HG02870 (cell line): ENCODE measurements at regions not wholly inside any gene's neighbourhood (a gene's known extent, or its start where the extent isn't known, plus 50 kb on each side); places are given as distances from the start of the nearest gene placed in this dataset.
"Not testable (repeated sequence)": the region's sequence is repeated elsewhere in the genome, so short reads cannot be mapped to it uniquely, and the experiment has no call there.

Experiments
- ATAC-seq: cut with Tn5 transposase; IDR thresholded peaks from one replicate; pipeline ENCODE4 v1.9.1; 2021; ENCODE audit warnings: mild to moderate bottlenecking, moderate library complexity; ENCODE audit not compliant: unreplicated experiment

GRCh38 chr2:56952871-56953270 lies 769.1 kb downstream of the CCDC85A start:
- ATAC-seq = no peak

- ATAC-seq = no peak
These were observed 776.8 kb downstream of the CCDC85A start for GRCh38 chr2:56960581-56960980.

DNA sequence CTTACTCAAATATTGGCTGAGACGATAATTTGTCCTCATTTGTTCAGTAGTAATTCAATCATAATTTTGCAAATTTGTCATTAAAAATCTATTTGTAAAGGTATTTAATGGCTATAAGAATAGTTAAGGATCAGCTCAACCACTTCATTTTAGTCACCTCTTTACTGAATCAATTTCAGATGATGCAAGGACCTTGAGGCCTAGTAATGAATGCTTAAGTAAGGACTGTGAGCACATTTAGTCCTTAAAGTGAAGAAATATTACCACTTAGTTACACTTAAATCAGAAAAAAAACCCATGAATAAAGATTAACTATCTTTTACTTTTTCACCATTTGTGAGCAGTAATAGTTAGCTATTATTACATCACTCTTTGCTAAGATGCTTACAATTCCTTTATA lies 778.9 kb downstream of the CCDC85A start:
- ATAC-seq = no peak

- no peak for ATAC-seq
These were observed 785.7 kb downstream of the CCDC85A start for GRCh38 chr2:56969513-56969912.

DNA sequence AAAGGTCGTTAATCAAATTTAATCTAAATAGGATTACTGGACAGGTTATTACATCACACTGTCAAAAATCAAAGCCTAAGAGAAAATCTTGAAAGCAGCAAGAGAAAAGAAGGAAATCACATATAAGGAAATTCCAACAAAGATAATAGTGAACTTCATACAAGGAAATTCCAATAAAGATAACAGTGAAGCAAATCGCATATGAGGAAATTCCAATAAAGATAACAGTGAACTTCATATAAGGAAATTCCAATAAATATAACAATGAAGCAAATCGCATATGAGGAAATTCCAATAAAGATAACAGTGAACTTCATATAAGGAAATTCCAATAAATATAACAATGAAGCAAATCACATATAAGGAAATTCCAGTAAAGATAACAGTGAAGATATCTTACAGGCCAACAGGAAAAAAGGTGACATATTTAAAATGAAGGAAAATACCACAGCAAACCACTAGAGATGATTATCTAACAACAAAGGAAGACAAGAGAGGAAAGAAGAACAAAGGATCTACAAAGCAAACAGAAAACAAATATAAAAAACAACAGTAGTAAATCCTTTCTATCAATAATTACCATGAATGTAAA lies 787.7 kb downstream of the CCDC85A start:
- no peak for ATAC-seq

- no peak for ATAC-seq
These were observed 797.8 kb downstream of the CCDC85A start for GRCh38 chr2:56981554-56981953.

DNA sequence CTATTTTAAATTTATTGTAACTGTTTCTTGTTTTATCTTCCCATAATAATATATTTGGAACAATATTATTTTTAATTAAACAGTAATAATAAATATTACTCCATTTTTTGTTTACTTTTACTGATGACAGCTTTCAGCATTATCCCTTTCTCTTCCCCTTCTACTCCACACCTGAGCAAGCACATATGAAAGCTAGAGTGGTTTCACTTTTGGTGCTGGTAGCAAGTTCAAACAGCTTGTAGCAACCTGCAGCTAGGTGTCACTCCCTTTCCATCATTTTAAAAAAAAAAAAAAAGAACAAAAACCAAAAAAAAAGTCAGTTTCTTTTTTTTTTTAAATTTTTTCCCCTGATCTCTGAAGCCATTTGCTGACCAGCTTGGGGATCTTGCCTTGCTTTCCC lies 801.8 kb downstream of the CCDC85A start:
- ATAC-seq = peak; percentile 62

- no peak for ATAC-seq
These were observed 838.7 kb downstream of the CCDC85A start for GRCh38 chr2:57022496-57022895.

DNA sequence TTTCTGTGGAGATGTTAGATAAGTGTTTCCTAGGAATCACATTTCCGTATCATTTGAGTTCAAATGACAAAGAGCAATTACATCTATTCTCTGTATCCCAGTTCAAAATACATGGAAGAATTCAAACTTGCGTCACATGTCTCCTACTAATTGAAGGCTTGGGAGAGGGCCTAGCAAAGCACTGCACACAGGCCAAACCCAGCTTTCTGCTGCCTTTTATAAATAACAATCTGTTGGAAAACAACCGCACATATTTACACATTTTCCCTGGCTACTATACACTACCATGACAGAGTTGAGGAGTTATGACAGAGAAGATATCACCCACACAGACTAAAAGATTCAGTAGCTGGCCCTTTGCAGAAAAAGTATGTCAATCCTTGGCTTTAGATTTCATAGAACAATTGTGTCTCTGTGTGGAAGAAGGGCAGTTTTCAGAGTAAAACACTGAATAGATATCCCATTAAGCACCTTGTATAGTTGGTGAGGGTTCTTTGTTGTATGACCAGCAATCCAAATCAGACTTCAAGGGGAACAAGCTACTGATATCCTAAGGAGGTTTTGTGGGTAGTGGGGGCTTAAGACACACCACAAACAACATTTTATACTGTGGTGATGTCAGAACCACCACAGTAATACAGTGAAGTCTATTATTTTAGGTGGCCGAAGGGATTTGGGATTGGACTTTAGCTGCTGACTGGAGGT lies 861.3 kb downstream of the CCDC85A start:
- ATAC-seq = no peak

DNA sequence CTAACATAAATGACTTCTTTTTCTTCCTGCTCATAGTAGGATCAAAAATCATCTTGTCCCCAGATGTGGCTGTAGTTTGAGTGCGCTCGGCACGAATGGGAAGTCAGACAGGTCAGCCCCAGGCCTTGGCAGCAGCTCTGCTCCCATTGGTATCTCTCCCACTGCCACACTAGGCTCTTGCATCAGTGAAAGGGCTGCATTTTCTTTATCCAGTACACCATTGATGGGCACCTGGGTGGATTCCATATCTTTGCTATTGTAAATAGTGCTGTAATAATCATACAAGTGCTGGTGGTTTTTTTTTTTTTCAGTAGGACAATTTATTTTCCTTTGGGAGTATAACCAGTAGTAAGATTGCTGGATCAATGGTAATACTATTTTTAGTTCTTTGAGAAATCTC lies 865.5 kb downstream of the CCDC85A start:
- no peak for ATAC-seq

DNA sequence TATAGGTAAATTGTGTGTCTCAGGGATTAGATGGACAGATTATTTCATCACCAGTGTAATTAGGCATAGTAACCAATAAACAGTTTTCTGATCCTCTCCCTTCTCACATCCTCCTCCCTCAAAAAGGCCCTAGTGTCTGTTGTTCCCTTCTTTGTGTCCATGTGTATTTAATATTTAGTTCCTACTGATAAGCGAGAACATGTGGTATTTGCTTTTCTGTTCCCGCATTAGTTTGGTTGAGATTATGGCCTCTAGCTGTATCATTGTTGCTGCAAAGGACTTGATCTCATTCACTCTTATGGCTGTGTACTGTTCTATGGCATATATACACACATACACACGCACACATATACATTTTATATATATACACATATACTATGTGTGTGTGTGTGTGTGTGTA lies 866.2 kb downstream of the CCDC85A start:
- no peak for ATAC-seq

DNA sequence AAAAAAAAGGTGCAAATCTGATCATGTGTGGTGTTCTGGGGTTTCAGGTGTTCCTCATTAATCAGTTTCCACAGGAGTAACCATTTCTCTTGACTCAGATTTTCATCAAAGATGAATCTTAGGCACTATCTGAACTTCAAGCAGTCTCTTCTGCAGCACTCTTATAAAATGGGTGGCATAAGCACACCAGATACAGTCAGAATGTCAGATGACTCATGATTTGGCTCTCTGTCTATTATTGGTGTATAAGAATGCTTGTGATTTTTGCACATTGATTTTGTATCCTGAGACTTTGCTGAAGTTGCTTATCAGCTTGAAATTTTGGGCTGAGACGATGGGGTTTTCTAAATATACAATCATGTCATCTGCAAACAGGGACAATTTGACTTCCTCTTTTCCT lies 882.5 kb downstream of the CCDC85A start:
- not testable (repeated sequence) for ATAC-seq

GRCh38 chr2:57075226-57075625 lies 891.4 kb downstream of the CCDC85A start:
- no peak for ATAC-seq

DNA sequence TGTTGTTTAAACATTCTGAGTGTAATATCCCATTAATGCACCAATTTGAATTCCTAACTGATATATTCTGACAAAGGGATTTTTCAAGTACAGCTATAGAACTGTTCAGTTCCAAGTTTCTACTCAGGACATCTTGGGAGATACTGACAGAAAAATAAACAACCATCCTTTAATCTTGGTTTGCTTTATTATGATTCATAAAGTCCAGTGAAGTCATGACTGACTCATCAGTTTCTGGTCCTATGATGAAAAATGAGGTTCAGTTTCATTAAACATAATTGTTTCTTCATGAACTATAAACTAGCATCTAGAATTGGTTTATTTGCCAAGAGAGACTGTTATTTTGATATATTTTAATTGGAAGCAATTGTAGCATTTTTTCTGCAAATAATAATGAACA lies 896.2 kb downstream of the CCDC85A start:
- no peak for ATAC-seq

- ATAC-seq = no peak
These were observed 901.0 kb downstream of the CCDC85A start for GRCh38 chr2:57084697-57085281.

DNA sequence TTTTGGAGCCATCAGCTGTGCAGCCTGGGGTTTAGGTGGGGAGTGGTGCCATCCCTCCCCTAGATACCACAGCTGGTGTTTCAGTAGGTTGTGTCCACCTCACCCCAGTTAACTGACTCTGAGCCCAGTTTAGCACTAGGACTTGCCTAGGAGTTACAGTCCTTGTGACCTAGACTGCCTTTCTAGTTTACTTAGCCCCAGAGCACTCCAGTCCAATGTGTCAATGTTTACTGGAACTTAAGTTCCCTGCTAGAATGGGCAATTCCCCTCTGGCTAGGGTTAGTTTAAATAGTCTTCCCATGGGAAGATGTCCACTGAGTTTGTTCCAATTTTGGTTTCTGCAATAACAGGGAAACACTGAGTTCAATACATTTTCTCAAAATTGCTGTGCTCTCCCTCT lies 909.2 kb downstream of the CCDC85A start:
- no peak for ATAC-seq

DNA sequence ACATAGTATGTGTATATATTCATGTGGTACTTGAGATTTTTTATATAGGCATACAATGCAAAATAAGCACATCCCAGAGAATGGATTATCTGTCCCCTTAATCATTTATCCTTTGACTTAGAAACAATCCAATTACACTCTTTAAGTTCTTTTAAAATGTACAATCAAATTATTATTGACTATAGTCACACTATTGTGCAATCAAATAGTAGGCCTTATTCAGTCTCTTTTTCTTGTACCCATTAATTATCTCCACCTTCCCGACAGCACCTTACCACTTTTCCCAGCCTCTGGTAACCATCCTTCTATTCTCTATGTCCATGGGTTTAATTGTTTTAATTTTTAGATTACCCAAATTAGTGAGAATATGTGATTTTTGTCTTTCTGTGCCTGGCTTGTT lies 914.1 kb downstream of the CCDC85A start:
- no peak for ATAC-seq

- no peak for ATAC-seq
These were observed 916.6 kb downstream of the CCDC85A start for GRCh38 chr2:57100436-57100835.

DNA sequence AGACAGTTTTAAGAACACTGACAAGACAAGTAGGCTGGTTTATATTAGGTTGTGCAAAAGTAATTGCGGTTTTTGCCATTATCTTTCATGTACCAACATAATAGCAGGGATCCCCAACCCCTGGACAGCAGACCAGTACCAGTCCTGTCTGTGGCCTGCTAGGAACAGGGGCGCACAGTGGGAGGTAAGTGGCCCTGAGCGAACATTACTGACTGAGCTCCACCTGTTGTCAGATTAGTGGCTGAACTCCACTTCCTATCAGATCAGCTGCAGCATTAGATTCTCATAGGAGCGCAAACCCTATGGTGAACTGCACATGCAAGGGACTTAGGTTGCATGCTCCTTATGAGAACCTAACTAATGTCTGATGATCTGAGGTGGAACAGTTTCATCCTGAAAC lies 921.9 kb downstream of the CCDC85A start:
- ATAC-seq = no peak

DNA sequence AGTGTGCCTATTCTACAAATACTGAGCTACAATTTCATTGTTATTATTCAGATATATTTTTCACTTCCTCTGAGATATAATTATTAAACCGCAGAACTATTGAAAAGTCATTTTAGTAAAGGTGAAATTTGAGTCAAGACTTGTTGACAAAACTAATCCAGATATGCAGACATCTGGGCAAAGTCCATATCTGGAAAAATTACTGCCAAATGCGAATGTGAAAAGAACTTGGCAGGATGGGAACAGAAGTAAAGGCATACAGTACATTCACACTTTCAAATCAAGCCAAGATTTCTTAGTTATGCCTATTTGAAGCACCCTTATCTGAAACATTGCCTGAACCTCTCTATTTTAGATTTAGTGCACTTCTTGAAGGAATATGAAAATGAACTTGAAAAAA lies 923.6 kb downstream of the CCDC85A start:
- ATAC-seq = no peak

- no peak for ATAC-seq
These were observed 927.7 kb downstream of the CCDC85A start for GRCh38 chr2:57111531-57111930.

- ATAC-seq = no peak
These were observed 927.5 kb upstream of the VRK2 start for GRCh38 chr2:57119141-57119540.

- ATAC-seq = no peak
These were observed 920.2 kb upstream of the VRK2 start for GRCh38 chr2:57126410-57126809.
